COLO829 (cell line): ENCODE measurements at regions not wholly inside any gene's neighbourhood (a gene's known extent, or its start where the extent isn't known, plus 50 kb on each side); places are given as distances from the start of the nearest gene placed in this dataset.

Experiments used
- DNase-seq: peaks from one replicate; pipeline ENCODE4 v3.0.0; 2012; ENCODE audit warnings: low spot score

GRCh38 chr3:80492162-80492561 lies 724.4 kb upstream of the ROBO1 start:
- no peak for DNase-seq

- DNase-seq = no peak
Measured at GRCh38 chr3:80472961-80473360, 705.2 kb upstream of the ROBO1 start.

- DNase-seq = no peak
Measured at GRCh38 chr3:80472459-80472858, 704.7 kb upstream of the ROBO1 start.

GRCh38 chr3:80470433-80470832 lies 702.6 kb upstream of the ROBO1 start:
- no peak for DNase-seq

- no peak for DNase-seq
Measured at GRCh38 chr3:80465746-80466145, 697.9 kb upstream of the ROBO1 start.

GRCh38 chr3:80451393-80451792 lies 683.6 kb upstream of the ROBO1 start:
- DNase-seq = no peak

GRCh38 chr3:80445641-80446040 lies 677.8 kb upstream of the ROBO1 start:
- no peak for DNase-seq

GRCh38 chr3:80445053-80445452 lies 677.3 kb upstream of the ROBO1 start:
- DNase-seq = no peak

- DNase-seq = no peak
Measured at GRCh38 chr3:80439490-80439889, 671.7 kb upstream of the ROBO1 start.

- no peak for DNase-seq
Measured at GRCh38 chr3:80434366-80434765, 666.6 kb upstream of the ROBO1 start.

- DNase-seq = no peak
Measured at GRCh38 chr3:80424951-80425350, 657.2 kb upstream of the ROBO1 start.

- DNase-seq = no peak
Measured at GRCh38 chr3:80408030-80408721, 640.4 kb upstream of the ROBO1 start.

- DNase-seq = no peak
Measured at GRCh38 chr3:80405618-80406017, 637.8 kb upstream of the ROBO1 start.

- no peak for DNase-seq
Measured at GRCh38 chr3:80395023-80395422, 627.2 kb upstream of the ROBO1 start.

GRCh38 chr3:80391573-80391972 lies 623.8 kb upstream of the ROBO1 start:
- no peak for DNase-seq

- no peak for DNase-seq
Measured at GRCh38 chr3:80384811-80385210, 617.0 kb upstream of the ROBO1 start.

- DNase-seq = no peak
Measured at GRCh38 chr3:80374423-80374822, 606.6 kb upstream of the ROBO1 start.

- DNase-seq = no peak
Measured at GRCh38 chr3:80368616-80369015, 600.8 kb upstream of the ROBO1 start.

GRCh38 chr3:80366808-80367548 lies 599.2 kb upstream of the ROBO1 start:
- DNase-seq = no peak

- no peak for DNase-seq
Measured at GRCh38 chr3:80357761-80358160, 590.0 kb upstream of the ROBO1 start.

- no peak for DNase-seq
Measured at GRCh38 chr3:80355144-80355543, 587.3 kb upstream of the ROBO1 start.

- no peak for DNase-seq
Measured at GRCh38 chr3:80351201-80351600, 583.4 kb upstream of the ROBO1 start.

GRCh38 chr3:80350771-80351170 lies 583.0 kb upstream of the ROBO1 start:
- no peak for DNase-seq

- no peak for DNase-seq
Measured at GRCh38 chr3:80338366-80338765, 570.6 kb upstream of the ROBO1 start.
